Umbilical cord (tissue), 1 donor: ENCODE measurements at regions not wholly inside any gene's neighbourhood (a gene's known extent, or its start where the extent isn't known, plus 50 kb on each side); places are given as distances from the start of the nearest gene placed in this dataset.
A peak's percentile ranks its signal among the peaks of the same experiment; 100 is the strongest.

Experiments used
- DNase-seq: peaks from one replicate; pipeline ENCODE4 v3.0.0-alpha.2; 2015; ENCODE audit warnings: low spot score

DNA sequence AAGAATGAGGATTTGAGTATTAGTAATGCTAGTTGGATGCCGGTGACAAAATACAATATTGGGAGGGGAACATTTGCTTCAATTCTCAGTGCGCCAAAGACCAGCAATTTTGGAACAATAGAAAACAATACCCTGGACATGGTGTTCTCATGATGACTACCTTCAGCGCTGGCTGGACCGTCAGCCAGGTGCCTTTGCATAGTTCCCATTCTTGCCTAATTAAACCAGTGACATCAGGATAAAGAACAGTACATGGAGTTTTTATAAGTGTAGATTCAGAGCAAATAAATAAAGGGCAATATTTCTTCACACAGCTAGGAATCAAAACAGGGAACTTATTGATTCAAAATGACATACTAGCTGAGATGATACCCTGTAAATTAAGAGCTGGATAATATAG lies 404.8 kb upstream of the RORA start:
- no peak for DNase-seq

DNA sequence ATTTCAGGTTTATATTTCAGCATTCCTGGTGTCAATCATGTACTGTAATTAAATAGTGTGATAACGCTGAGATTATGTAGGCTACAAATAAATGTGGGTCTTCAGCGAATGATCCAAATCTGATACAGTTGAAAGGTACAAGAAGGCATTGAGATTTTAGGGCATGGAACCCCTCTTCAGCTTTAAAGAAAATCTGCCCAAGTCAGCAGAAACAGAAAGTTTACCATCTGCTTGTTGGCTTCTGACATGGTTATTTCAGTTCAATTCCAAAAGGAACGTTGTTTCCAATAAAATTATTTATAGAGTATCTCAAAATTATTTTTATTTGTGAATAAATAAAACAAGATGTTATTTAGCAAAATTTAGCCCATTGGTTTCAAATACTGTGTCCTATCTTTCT lies 400.2 kb upstream of the RORA start:
- no peak for DNase-seq

DNA sequence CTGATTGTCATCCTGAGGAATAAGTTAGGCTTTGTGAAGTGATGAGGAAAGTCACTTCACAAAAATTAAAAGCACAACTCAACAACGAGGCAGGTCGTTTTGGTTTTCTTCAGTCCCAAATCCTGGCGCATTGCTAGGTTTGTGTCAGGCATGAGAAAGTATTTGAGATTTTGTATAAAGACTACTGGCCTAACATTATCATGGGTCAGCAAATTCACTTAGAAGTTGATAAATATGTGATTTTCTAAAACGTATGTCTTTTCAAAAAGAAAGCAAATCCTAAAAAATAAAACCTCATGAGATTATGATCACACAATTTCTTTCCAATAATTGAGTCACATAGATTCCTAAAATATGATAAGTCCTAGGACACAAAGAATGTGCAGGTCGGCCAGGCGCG lies 395.8 kb upstream of the RORA start:
- DNase-seq = no peak

DNA sequence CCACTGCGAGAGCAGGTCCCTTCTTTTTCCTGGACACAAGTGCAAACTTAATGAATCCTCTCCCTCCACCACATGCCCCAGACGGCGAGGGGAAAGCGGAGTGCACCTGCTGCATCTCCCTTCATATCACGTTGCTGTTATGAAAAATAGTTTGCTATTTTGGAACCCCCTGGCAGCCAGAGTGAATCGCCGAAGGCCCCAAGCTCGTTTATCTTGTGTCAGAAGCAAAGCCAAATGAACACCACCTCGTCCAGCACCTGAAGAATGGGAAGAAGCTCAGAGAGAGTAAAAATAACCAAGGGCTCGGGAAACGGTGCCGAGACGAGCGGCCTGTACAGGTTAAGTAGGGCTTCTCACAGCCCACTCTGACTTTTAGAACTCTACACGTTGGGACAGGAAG lies 394.6 kb upstream of the RORA start:
- DNase-seq = no peak

DNA sequence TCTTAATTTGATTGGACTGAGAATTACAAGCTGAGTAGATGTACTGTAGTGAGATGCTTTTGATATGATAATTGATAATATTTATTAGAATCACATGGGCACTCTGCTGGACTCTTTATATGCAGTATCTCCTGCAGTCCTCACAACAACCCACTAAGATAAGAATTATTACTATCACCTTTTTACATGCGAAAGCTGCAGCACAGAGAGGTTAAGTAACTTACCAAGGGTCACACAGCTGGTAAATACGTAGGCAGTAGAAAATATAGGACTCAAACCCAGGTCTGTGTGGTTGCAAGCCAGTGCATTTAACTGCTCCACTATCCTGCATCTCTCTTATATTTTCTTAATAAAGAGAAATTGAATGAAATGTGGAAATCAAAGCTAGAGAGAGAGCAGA lies 392.8 kb upstream of the RORA start:
- DNase-seq = no peak

DNA sequence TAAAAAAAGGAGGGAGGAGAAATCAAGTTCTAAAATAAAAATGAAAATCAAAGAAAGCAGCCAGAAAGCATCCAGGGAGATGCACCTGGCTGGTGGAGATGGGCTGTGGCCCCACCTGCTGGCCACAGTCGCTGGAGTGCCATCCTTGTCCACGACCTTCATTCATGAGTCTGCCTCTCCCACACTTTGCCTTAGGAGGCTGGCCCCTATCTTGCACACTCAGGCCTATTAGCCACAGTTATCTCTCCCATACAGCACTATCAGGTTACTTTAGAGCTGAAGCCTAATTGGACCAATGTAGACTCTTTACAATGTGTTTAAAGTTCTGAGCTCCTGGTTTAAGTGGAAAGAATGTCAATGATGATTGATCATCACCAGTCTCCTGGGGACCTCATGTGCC lies 392.0 kb upstream of the RORA start:
- peak; percentile 6 for DNase-seq

DNA sequence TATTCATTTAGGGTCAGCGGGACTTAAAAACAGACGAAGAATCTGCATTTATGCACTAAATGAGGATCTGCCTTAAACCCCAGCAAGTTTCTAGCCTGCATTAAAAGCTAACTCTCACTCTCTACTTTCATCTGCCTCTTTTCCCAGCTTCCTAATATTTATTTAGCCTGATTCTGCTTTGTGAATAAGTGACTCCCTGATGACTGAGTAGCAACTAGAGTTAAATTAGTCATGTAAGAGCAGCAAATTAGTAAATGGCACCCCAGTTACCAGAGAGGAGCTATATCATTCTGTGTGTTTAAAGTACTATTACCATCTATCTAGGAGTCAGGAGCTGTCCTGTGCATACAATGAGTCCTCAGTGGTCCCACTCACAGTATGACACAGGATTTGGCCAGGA lies 391.0 kb upstream of the RORA start:
- DNase-seq = no peak

DNA sequence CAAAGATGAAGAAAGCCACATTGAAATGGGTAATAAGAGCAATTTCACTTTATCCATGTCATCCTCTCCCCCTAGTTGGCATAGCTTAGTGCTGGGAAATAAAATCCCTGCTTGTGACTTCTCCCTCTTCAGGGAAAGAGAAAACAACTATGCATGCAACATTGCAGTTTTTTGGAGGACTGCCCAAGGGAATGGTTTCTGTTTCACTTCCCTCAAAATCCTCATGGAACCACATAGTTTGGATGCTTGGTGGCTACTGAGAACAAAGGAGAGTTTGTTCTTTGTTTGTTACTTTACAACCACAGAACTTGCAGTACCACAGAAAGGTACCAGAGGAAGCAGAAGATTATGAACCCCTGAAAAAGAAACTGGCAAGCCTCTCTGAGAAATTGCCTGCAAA lies 384.6 kb upstream of the RORA start:
- DNase-seq = no peak

DNA sequence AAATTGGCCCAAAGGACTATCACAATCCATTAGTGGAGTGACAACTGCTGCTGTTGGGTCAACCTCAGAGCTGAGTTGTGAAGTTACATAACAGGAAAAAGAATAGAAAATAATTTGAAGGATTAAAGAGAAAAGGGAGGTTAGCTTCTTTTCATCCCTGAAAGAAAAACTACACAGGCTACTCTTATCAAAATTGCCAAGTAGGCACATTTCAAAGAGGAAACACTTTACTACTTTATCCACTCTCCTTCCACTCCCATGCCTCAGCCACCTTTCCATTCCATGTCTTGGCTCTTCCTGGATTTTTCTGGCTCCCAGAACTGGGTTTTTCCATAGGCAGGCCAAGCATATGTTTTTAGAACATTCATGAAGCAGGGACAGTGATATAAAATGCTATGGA lies 384.0 kb upstream of the RORA start:
- no peak for DNase-seq

DNA sequence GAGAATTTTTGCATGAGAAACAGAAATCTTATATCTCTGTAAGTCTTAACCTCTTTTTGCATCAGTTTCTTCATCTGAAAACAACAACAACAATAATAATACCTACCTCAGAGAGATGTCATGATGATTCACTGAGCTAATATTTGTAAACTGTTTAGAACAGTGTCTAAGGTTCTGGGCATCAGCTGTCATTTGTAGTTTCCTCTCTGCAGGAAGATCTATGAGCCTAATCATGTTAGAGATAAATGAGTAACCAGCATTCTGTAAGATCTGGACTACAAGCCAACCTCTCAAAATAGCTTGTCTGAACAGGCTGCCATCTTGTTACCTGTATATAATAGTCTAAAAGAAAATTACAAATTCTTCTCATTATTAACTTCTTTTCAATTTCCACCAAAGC lies 383.0 kb upstream of the RORA start:
- DNase-seq = no peak

DNA sequence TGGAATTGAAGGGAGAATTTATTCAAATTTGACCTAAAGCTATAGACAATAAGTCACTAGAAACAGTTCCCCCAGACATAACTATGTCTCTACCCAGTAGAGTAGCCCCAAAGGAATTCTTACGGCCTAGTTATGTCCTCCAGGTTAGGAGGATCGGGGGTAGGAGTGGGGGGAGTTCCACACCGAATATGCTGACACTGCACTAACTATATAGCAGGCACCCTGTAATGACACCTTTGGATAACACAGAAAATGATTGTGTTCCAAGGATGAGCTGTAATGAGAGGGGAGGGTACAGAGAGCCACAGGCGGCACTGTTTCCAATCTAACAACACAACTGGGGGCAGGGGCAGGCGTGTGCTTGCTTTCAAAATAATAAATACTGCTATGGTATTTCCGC lies 376.2 kb upstream of the RORA start:
- DNase-seq = no peak

DNA sequence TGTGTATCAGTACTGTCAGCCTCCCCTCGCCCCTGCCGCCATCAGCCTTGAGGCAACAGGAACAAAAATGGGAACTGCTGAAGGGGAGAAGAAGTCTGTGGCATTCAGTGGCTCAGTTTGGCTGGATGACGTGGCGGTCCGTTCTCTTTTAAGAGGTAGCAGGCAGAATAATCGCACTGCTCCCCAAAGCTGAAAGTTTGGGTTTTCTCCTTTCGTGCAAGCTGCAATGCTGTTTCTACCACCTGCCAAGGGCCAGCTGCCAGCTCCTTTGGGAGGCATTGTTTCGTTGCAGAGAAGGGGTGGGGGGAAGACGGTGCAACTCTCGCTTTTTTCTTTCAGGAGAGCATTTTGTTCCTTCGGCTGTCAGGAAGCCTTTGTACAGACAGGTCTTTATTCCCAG lies 369.6 kb upstream of the RORA start:
- no peak for DNase-seq

DNA sequence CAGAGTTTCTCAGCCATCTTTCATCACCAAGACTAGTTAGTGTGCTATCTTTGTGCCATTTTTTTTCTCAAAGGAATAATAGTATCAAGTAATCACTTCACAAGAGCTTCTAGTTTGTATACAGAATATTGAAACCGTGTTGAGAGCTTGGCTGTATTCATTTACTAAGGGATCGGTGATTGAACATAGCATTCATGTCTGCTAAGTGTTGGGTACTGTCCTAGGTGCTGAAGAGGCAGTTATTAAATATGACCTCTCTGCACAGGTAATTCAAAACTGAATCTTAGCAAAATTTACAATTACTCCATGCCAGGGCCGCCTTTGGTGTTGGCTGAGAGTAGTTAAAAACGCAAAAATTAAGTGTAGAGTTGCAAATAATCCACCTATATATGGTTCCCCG lies 355.3 kb upstream of the RORA start:
- peak; percentile 6 for DNase-seq

DNA sequence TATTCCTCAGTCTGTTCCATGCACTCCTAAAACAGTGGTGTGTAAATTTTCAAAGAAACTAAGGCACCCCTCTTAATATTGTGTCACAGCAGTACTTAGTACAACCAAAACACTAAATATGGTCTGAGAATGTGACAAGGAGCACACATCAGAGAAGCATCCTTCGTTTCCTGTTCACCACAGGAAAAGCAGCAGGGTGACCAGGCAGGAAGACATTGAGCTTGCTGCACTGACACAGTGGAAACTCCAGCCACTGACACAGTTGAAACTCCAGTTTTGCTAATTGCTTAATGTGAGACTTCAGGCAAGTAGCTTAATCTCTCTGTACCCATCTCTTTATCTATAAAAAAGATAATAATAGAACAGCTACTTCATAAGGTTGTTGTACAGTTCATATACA lies 353.0 kb upstream of the RORA start:
- no peak for DNase-seq

DNA sequence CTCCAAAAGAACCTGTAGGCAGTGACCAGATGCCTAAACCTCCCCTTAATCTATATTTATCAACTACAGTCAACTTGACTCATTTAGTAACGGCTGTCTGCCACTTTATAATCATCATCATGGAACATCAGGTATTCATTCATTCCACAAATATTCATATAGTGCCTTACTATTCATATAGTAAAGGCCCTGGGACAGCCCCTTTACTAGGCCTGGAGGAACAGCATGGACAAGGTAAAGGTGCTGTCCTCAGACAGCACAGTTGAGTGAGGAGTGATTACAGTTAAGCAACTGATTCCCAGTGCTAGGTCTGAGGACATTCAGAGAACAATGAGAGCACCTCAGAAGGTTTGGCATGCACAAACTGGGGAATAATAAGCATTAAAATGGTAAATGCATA lies 346.5 kb upstream of the RORA start:
- DNase-seq = no peak

DNA sequence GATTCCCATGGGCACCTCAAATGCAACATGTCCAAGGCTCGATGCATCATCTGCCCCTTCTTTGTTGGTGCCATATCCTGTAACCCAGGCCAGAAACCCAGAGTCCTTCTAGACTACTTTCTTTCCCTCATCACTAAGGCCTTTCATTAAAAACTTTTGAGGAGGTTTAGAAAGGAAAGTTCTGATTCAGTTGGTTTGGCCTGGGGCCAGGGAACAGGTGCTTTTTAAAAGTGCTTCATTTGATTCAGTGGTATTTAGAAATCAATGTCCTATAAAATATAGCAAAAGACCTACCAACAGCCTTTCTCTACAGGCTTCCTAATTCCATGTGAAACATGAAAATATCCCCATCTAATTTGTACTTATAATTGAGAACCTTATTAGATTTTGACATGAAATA lies 341.9 kb upstream of the RORA start:
- DNase-seq = no peak

DNA sequence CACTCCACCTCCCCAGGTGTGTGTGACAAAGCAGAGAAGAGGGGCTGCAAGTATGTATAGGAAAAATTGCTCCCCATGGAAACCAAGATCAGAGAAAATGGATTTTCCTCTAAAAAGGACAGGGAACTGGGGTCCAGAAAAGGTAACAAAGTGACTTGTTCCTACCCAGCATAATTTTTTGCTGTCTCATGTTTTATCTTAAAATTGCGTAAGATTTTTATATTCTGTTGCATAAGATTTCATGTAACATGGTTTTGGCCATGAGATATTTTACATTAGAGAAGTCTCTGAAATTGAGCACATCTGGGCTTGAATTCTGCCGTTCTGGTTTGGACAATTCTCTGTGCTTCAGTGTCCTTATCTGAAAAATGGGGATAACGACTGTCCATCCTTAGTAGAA lies 335.7 kb upstream of the RORA start:
- peak; percentile 13 for DNase-seq

DNA sequence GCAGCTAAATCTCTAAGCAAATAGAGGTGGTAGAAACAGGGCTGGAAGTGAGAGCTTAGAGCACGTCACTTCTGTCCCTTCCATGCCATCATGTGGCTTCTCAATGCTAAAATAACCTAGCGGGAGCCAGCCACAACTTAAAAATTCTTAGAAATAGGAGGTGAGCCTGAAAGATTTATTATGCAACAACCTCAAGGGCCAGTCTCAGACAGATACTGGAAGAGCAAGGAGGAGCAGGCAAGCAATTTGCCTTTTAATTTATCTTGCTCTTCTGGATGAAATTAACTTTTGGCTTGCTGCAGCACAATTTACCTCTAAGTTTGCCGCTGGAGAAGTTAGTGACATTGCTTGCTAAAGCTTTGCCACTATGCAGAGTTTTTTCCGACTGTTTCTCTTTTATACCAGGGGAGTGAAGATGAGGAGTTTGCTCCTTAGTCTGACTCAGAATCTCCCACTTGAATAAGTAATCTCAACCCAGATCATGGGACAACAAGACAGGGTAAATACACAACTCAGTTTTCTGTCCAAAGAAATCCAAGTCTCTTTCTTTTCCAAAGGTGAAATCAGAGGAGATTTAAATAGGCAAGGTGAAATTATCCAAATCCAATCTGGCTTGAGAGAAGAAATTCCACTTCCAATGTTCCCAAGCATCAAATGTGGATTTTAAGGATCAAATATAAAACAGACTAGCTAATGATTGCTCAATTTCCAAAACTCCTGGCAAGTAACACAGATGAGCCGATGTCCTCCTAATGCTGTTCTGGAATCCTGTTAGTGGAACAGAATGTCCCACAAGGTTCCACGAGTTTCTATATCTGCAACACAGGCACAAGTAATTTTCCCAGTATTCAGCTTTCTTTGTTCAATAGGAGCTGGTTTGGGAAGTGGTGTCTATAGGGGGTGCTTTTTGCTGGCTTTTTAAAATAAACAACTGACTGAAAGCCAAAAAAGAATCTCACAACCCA lies 329.4 kb upstream of the RORA start:
- DNase-seq = peak; percentile 25

DNA sequence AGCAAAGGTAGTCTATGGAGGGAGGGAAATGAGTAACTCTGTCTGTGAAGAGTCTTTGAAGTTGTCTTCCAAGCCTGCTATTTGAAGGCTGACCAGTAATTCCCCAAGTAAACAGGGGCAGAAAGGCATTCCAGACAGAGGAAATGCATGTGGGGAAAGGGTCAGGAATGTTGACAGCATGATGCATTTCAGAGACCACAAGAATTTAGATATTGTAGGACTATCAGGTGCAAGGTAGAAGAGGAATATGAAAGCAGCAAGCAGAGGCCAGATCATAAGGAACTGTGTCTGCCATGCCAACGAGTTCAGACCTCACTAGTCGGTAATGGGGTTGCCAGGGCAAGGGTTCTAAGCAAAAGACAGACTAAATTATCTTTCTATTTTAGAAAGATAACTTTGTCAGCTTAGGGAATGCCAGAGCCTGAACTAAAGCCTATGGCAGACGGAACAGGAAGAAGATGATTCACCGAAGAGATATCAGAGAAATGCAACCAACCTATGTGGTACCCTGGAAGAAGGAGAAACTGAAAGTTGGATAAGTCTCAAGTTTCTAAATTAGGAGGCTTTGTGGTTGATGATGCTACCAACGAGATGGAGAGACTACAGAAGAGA lies 327.0 kb upstream of the RORA start:
- no peak for DNase-seq

DNA sequence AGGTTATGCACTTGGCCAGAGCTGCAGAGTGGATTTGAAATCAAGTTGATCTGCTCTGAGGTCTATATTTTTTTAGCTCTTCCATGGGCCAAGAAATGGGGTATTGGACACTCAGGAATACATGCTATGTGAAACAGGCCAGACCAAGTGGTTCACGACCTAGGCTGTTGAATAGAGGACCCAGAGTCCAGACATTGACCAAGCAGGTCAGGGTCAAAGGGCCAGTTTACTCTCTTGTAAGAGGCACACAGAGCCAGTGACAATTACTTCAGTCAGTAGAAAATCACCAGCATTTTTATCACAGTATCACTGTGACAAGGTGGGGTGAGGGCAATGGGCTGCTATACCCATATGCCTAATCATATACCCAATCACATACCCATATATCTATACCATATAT lies 320.6 kb upstream of the RORA start:
- DNase-seq = no peak

DNA sequence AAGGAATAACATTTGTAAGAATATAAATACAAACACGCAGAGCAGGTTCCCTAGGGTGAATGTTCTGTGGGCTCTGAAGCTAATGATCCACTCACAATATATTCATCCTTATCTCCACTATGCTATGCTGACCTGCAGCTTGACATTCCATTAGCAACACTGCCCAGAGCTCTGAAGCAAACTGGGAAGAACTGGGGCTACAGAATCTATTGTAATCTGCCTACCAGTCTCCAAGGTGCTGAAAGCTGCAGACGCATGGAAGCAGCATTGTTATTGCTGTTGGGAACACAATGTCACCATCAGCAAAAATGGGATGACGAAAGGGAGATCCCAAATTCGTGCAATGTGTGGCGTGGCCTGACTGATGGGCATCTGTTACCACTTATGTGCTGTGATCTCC lies 316.7 kb upstream of the RORA start:
- no peak for DNase-seq

DNA sequence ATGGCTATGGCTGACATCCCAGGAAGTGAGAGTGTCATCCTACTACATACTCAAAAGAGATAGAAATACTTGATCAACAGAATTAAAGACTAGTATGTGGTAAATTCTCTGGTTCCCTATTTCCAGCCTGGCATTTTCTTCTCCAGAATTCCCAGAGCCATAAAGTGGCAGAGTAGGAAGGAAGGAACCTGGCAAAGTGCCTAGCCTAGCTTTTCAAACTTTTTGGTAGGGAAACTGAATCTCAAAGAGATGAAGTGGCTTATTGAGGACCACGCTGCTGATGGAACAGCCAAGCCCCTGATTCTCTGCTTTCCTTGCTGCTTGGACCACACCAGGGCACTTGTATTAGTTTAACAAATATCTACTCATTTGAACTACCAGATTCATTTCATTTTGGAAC lies 312.4 kb upstream of the RORA start:
- no peak for DNase-seq

DNA sequence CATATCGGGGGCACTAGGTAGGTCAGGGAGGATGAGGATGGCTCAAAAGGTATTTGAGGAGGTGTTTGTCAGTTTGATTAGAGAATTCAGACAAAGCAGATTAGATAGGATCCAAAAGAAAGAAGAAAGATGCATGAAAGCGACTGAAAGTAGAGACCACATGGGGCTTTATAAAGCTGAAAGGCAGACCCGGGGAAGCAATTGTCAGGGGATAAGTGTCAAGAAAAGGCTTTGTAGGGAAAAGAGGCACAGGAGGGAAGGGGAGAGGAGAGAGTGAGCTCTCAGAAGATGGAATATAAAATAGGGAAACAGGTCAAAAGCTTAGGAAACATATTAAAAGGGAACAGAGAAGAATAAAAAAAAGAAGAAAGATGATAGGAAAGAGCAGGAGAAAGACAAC lies 308.2 kb upstream of the RORA start:
- no peak for DNase-seq

DNA sequence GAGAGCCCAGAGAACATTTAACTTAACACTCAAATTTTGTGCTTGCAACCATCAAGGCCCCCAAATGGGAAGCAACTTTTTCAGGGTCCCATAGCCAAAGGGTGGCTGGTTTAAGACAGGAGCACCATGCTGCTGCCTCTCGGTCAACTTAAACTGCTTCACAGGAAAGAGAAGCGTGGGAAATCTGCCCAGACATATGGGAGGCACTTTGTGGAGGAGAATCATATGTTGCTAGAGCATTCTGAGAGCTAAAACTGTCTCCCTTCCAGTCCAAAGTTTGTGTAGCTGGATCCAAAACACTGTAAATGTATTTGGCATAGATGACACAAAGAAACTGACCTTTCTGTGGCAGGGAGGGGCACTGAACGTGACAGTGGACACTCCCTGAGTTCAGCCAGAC lies 305.9 kb upstream of the RORA start:
- no peak for DNase-seq
